ENCODE measurements at regions not wholly inside any gene's neighbourhood (a gene's known extent, or its start where the extent isn't known, plus 50 kb on each side); places are given as distances from the start of the nearest gene placed in this dataset.

GRCh38 chr14:97346675-97347074, 549.5 kb downstream of the VRK1 start:
- TF ChIP-seq CTCF (tag by site-specific recombination; IDR thresholded peaks at IDR 0.05) (no peak), ZBTB26 (tag by site-specific recombination; optimal IDR thresholded peaks at IDR 0.05) (no peak), SALL2 (tag by site-specific recombination; IDR thresholded peaks at IDR 0.05; ENCODE audit: borderline replicate concordance) (no peak)
